ENCODE measurements at regions not wholly inside any gene's neighbourhood (a gene's known extent, or its start where the extent isn't known, plus 50 kb on each side); places are given as distances from the start of the nearest gene placed in this dataset.

DNA sequence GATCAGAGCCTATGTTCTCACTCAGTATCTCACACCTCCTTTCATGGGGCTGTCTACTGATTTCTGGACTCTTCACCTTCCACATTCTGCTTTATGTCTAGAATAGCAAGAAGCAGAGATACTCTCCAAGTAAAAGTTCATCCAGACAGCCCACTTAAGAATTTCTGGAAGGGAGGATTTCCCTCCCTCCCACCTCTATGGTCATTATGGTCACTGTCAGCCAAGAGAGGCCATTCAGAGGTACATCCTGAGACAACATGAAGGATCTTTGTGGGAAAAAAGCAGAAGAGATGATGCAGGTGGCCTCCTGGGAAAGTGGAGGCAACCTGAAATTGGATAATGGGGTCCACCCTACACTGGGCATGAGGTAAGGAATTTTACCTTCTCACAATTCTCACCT lies 179.5 kb upstream of the ZNF462 start:
- TF ChIP-seq, protein P1, sequence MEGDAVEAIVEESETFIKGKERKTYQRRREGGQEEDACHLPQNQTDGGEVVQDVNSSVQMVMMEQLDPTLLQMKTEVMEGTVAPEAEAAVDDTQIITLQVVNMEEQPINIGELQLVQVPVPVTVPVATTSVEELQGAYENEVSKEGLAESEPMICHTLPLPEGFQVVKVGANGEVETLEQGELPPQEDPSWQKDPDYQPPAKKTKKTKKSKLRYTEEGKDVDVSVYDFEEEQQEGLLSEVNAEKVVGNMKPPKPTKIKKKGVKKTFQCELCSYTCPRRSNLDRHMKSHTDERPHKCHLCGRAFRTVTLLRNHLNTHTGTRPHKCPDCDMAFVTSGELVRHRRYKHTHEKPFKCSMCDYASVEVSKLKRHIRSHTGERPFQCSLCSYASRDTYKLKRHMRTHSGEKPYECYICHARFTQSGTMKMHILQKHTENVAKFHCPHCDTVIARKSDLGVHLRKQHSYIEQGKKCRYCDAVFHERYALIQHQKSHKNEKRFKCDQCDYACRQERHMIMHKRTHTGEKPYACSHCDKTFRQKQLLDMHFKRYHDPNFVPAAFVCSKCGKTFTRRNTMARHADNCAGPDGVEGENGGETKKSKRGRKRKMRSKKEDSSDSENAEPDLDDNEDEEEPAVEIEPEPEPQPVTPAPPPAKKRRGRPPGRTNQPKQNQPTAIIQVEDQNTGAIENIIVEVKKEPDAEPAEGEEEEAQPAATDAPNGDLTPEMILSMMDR (conservative IDR thresholded peaks at IDR 0.05; ENCODE audit: low read depth, low read length), result no peak
- H3K4me3 ChIP-seq (IDR thresholded peaks at IDR 0.05; ENCODE audit: insufficient read depth, low read depth, low read length), result no peak overlapping the region
- H3K27me3 ChIP-seq (ENCODE audit: insufficient read depth, low read depth), result no peaks in the 10 kb centered on the region
- no peak overlapping the region for H3K27ac ChIP-seq
- H3K36me3 ChIP-seq (ENCODE audit: insufficient read depth), result no peaks in the 10 kb centered on the region
- H2AFZ ChIP-seq (ENCODE audit: low read depth), result no peak overlapping the region
- no peaks in the 10 kb centered on the region for H4K20me1 ChIP-seq (ENCODE audit: insufficient read depth)
- H3K79me2 ChIP-seq (ENCODE audit: insufficient read depth, low read depth), result no peaks in the 10 kb centered on the region
- H3K4me1 ChIP-seq (ENCODE audit: low read depth, poor library complexity, severe bottlenecking), result no peaks in the 10 kb centered on the region
- H3K9ac ChIP-seq, result no peak overlapping the region
- no peak overlapping the region for H3K4me2 ChIP-seq

DNA sequence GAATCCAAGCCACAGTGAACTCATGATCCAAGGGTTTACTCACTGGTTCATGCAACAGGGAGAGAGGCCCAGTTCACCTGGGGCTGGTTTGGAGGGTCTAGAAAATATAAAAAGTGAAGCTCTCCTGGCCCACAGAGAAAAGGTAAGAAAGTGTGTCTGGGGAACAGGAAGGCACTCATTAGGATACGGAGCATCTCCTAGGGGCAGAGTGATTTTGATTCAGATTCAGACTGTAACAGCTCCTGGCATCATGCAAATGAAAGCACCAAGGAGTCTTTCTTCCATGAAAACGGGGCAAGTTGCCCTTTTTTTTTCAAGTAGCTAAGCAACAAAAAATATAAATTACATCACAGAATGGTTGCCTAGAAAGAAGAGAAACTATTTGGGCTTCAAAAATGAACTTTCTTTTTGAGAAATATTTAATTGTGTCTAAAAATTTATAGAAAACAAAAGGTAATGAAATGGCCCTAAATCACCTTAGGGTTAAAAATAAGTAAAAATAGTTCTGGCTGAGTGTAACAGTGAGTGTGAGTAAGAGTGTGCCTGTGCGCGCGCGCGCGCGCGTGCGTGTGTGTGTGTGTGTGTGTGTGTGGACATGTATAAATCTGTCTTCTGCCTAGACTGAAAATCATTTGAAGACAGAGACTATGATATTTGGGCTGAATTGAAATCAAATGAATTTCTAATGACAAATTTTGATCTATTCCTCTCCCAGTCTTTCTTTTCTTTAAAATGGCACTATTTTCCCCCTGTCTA lies 177.8 kb upstream of the ZNF462 start:
- no peak overlapping the region for H2AFZ ChIP-seq (ENCODE audit: low read depth)
- TF ChIP-seq, protein P1 (conservative IDR thresholded peaks at IDR 0.05; ENCODE audit: low read depth, low read length), result no peak
- no peaks in the 10 kb centered on the region for H3K4me1 ChIP-seq (ENCODE audit: low read depth, poor library complexity, severe bottlenecking)
- H3K79me2 ChIP-seq (ENCODE audit: insufficient read depth, low read depth), result no peaks in the 10 kb centered on the region
- no peak overlapping the region for H3K4me3 ChIP-seq (IDR thresholded peaks at IDR 0.05; ENCODE audit: insufficient read depth, low read depth, low read length)
- H3K36me3 ChIP-seq (ENCODE audit: insufficient read depth), result no peaks in the 10 kb centered on the region
- H3K9ac ChIP-seq, result no peak overlapping the region
- H4K20me1 ChIP-seq (ENCODE audit: insufficient read depth), result no peaks in the 10 kb centered on the region
- H3K27ac ChIP-seq, result no peak overlapping the region
- H3K27me3 ChIP-seq (ENCODE audit: insufficient read depth, low read depth), result no peaks in the 10 kb centered on the region
- no peak overlapping the region for H3K4me2 ChIP-seq

DNA sequence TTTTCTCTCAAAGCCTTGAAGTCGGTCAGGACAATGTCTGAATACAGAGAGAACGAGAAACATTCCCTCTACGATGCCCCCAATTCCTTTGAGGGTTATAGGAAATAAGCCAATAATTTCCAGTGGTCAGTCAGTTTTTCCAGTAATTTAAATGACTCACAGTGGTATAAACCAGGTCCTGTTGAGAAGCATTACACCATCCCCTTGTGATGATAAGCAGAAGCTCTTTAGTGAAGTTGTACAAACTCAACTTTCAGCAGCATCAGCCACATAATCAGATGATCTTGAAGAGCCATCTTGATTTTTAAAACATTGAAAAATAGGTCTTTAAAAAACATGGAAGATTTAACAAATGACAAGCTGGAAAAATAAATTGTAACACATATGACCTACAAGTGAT lies 173.9 kb upstream of the ZNF462 start:
- H3K36me3 ChIP-seq (ENCODE audit: insufficient read depth), result no peaks in the 10 kb centered on the region
- H3K9ac ChIP-seq, result no peak overlapping the region
- no peak overlapping the region for H3K4me2 ChIP-seq
- H3K4me1 ChIP-seq (ENCODE audit: low read depth, poor library complexity, severe bottlenecking), result no peaks in the 10 kb centered on the region
- TF ChIP-seq, protein P1 (conservative IDR thresholded peaks at IDR 0.05; ENCODE audit: low read depth, low read length), result no peak
- H3K27ac ChIP-seq, result no peak overlapping the region
- H3K4me3 ChIP-seq (IDR thresholded peaks at IDR 0.05; ENCODE audit: insufficient read depth, low read depth, low read length), result no peak overlapping the region
- H3K79me2 ChIP-seq (ENCODE audit: insufficient read depth, low read depth), result no peaks in the 10 kb centered on the region
- no peaks in the 10 kb centered on the region for H3K27me3 ChIP-seq (ENCODE audit: insufficient read depth, low read depth)
- no peak overlapping the region for H2AFZ ChIP-seq (ENCODE audit: low read depth)
- H4K20me1 ChIP-seq (ENCODE audit: insufficient read depth), result no peaks in the 10 kb centered on the region

DNA sequence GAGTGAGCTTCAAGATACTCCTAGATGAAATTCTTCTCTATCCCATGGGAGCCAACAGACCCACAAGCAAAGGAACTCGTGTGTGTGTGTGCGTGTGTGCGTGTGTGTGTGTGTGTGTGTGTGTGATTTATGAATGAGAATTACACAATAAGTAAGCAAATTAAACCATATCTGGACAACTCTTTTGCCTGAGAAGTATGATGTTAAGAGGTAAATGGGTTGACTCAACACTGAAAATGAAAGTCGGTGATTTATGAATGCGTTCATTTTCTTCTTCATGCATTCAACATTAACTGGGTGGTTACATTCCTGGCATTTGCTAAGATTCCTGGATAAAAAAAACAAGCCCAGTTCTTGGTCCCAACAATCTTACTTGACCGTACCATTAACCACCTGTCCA lies 171.3 kb upstream of the ZNF462 start:
- Histone ChIP-seq H3K9ac (no peak overlapping the region), H3K36me3 (ENCODE audit: insufficient read depth) (no peaks in the 10 kb centered on the region), H2AFZ (ENCODE audit: low read depth) (no peak overlapping the region), H3K4me2 (no peak overlapping the region), H3K4me1 (ENCODE audit: low read depth, poor library complexity, severe bottlenecking) (no peaks in the 10 kb centered on the region), H4K20me1 (ENCODE audit: insufficient read depth) (no peaks in the 10 kb centered on the region), H3K4me3 (IDR thresholded peaks at IDR 0.05; ENCODE audit: insufficient read depth, low read depth, low read length) (no peak overlapping the region), H3K79me2 (ENCODE audit: insufficient read depth, low read depth) (no peaks in the 10 kb centered on the region), H3K27me3 (ENCODE audit: insufficient read depth, low read depth) (no peaks in the 10 kb centered on the region), H3K27ac (no peak overlapping the region)
- TF ChIP-seq, protein P1 (conservative IDR thresholded peaks at IDR 0.05; ENCODE audit: low read depth, low read length), result no peak

Data from KMS-11 (cell line).